IPS-15b (cell line): ENCODE measurements at regions not wholly inside any gene's neighbourhood (a gene's known extent, or its start where the extent isn't known, plus 50 kb on each side); places are given as distances from the start of the nearest gene placed in this dataset.

ENCODE experiments used
- H3K27me3 ChIP-seq: one replicate; pipeline ENCODE4 v1.6.1; 2013; ENCODE audit warnings: low read length; ENCODE audit not compliant: control insufficient read depth, insufficient read depth
- H3K36me3 ChIP-seq: one replicate; pipeline ENCODE4 v1.6.1; 2013; ENCODE audit warnings: low read length; ENCODE audit not compliant: control insufficient read depth, insufficient read depth
- H3K4me1 ChIP-seq: one replicate; pipeline ENCODE4 v1.6.1; 2013; ENCODE audit warnings: mild to moderate bottlenecking, low read length; ENCODE audit not compliant: control insufficient read depth, insufficient read depth
- H3K4me3 ChIP-seq: one replicate; pipeline ENCODE4 v1.5.1; 2013; ENCODE audit warnings: low read depth, low read length
- H3K9ac ChIP-seq: one replicate; pipeline ENCODE4 v1.6.1; 2013; ENCODE audit warnings: low read depth, mild to moderate bottlenecking, low read length
- H3K9me3 ChIP-seq: one replicate; pipeline ENCODE4 v1.6.1; 2013; ENCODE audit warnings: mild to moderate bottlenecking, low read length; ENCODE audit not compliant: control insufficient read depth, insufficient read depth

- H3K36me3 ChIP-seq: no peaks in the 10 kb centered on the region
- H3K9me3 ChIP-seq: no peaks in the 10 kb centered on the region
- no peak overlapping the region for H3K4me3 ChIP-seq
Measured at GRCh38 chr3:29070959-29071634, 209.8 kb upstream of the RBMS3 start.

DNA sequence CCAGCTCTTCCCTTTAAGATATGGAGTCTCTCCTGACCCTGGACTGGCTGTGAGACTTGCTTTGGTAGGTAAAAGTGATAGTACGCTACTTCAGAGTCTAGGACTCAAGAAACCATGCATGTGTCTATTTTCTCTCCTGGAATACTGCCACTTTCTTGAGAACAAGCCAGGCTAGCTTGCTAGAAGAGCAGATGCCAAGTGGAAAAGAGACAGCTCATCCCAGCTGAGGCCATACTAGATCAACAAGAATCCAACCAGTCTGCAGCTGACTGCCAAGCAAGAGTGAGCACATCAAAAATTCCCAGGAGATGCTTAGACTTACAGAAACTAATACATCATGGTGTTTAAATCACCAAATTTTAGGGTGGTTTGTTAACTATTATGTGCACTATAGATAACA is 208.3 kb upstream of the RBMS3 start:
- H3K9ac ChIP-seq: no peak overlapping the region
- H3K36me3 ChIP-seq: no peaks in the 10 kb centered on the region
- H3K9me3 ChIP-seq: no peaks in the 10 kb centered on the region
- no peaks in the 10 kb centered on the region for H3K27me3 ChIP-seq
- no peak overlapping the region for H3K4me3 ChIP-seq
- no peaks in the 10 kb centered on the region for H3K4me1 ChIP-seq

More at GRCh38 chr3:29070959-29071634, 209.8 kb upstream of the RBMS3 start:
- Histone ChIP-seq H3K4me1 (no peaks in the 10 kb centered on the region), H3K27me3 (no peaks in the 10 kb centered on the region), H3K9ac (no peak overlapping the region)

- Histone ChIP-seq H3K9ac (no peak overlapping the region), H3K36me3 (no peaks in the 10 kb centered on the region), H3K4me3 (no peak overlapping the region), H3K9me3 (no peaks in the 10 kb centered on the region), H3K27me3 (no peaks in the 10 kb centered on the region), H3K4me1 (no peaks in the 10 kb centered on the region)
Measured at GRCh38 chr3:29077356-29077755, 203.5 kb upstream of the RBMS3 start.

DNA sequence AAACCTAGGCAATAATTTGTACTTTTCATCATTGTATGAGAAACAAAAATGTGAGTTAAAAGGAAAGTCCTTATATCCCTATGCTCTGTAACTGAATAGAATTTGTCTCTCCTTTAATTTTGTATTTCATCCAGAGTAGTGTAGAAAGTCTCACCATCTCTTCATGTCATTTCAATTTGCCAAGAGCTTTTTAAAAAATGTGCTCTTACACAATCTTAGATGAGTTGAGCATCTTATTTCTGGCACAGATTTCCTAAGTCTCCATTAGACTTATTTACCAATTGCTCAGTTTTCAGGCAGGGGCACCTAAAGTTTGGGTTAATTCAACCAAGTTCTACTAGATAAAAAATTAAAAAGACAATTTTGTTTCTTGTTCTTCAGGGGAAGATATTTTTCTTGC is 201.5 kb upstream of the RBMS3 start:
- Histone ChIP-seq H3K36me3 (no peaks in the 10 kb centered on the region), H3K9ac (no peak overlapping the region), H3K27me3 (no peaks in the 10 kb centered on the region), H3K9me3 (no peaks in the 10 kb centered on the region), H3K4me1 (no peaks in the 10 kb centered on the region), H3K4me3 (no peak overlapping the region)

DNA sequence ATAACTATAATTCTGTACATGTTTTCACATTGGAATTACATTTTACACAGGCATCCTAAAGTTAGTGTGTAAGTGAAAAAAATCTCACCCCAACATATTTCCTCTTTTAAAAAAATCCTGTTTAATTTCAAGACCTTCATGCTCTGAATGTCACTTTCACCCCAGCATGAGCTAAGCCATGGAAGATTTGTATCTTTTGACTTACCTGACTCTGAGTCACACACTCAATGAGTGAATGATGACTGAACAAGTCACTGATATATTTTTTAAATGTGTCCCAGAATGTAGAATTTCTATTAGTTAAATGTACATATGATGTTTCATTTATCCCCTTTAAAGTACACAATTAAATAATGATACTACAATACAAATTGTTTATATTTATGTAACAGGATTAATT is 199.9 kb upstream of the RBMS3 start:
- H3K4me3 ChIP-seq: no peak overlapping the region
- no peaks in the 10 kb centered on the region for H3K4me1 ChIP-seq
- no peaks in the 10 kb centered on the region for H3K9me3 ChIP-seq
- H3K9ac ChIP-seq: no peak overlapping the region
- H3K36me3 ChIP-seq: no peaks in the 10 kb centered on the region
- H3K27me3 ChIP-seq: no peaks in the 10 kb centered on the region

- H3K4me1 ChIP-seq: no peaks in the 10 kb centered on the region
- H3K9me3 ChIP-seq: no peaks in the 10 kb centered on the region
- H3K9ac ChIP-seq: no peak overlapping the region
- no peak overlapping the region for H3K4me3 ChIP-seq
- H3K36me3 ChIP-seq: no peaks in the 10 kb centered on the region
- H3K27me3 ChIP-seq: no peaks in the 10 kb centered on the region
Measured at GRCh38 chr3:29083081-29083480, 197.8 kb upstream of the RBMS3 start.

DNA sequence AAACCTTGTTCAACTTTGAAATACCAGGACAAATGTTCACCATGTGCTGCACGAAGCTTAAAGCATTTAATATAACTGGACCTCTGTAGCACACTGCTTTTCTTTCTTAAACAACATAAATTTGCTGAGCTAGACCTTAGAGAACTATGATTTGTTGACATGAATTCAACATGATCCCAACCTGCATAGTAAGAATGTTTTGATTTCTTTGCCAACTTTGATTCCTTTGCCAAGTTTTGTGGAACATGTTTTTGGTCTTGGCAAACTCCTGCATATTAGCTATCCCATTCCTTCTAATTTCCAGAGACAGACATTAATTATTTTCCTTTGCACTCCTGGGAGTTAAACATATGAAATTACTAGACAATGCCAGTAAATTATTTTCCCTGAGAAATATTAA is 197.2 kb upstream of the RBMS3 start:
- no peak overlapping the region for H3K4me3 ChIP-seq

DNA sequence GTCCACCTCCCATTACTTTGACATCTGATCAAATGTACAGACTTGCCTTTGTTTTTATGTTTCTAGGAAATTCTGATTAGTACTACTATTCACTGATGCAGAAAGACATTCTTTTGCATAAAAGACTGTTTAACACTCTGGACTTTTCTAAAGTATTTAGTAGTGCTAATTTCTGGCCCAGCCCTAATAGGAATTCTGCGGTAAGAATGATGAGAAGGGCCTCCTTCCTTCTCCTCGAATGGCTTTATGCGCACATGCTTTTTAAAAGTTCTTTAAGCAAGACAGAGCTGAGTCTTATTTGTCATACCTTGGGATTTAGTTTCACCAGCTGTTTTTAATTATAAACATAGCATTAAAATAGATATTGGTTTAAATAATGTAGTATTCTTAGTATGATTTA is 192.3 kb upstream of the RBMS3 start:
- Histone ChIP-seq H3K9me3 (no peaks in the 10 kb centered on the region), H3K27me3 (no peaks in the 10 kb centered on the region), H3K36me3 (no peaks in the 10 kb centered on the region), H3K4me1 (no peaks in the 10 kb centered on the region), H3K9ac (no peak overlapping the region), H3K4me3 (no peak overlapping the region)

More for the DNA sequence above, 197.2 kb upstream of the RBMS3 start:
- Histone ChIP-seq H3K9me3 (no peaks in the 10 kb centered on the region), H3K4me1 (no peaks in the 10 kb centered on the region), H3K9ac (no peak overlapping the region), H3K36me3 (no peaks in the 10 kb centered on the region), H3K27me3 (no peaks in the 10 kb centered on the region)

DNA sequence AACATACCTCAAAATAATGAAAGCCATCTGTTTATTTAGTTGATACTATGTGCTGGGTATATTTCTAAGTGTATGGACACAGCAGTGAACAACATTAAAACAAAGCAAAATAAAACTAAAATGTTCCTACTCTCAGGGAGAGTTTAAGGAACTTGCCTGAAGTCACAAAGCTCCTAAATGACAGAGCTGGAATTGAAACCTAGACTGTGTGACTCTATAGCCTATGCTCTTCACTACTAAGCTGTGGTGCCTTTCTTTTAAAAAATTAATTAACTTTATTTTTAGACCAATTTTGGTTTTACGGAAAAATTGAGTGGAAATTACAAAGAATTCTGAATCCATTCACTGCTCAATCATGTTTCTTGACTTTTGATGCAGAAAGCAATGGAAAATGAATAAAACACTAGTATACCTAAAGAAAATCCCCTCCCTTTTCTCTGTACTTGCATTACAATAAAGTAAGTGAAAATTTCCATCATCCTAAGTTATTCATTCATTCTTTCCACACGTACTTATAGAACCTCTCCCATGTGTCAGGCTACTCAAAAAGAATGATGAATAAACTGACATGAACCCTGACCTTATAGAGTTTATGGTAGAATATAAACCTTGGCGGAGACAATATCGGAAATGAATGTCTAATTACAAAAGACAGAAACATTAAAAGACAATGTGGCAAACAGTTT is 189.8 kb upstream of the RBMS3 start:
- no peaks in the 10 kb centered on the region for H3K27me3 ChIP-seq
- H3K9me3 ChIP-seq: no peaks in the 10 kb centered on the region
- no peaks in the 10 kb centered on the region for H3K4me1 ChIP-seq
- H3K36me3 ChIP-seq: no peaks in the 10 kb centered on the region
- H3K4me3 ChIP-seq: no peak overlapping the region
- H3K9ac ChIP-seq: no peak overlapping the region

- Histone ChIP-seq H3K4me1 (no peaks in the 10 kb centered on the region), H3K36me3 (no peaks in the 10 kb centered on the region), H3K4me3 (no peak overlapping the region), H3K9me3 (no peaks in the 10 kb centered on the region), H3K9ac (no peak overlapping the region), H3K27me3 (no peaks in the 10 kb centered on the region)
Measured at GRCh38 chr3:29091599-29092189, 189.2 kb upstream of the RBMS3 start.

DNA sequence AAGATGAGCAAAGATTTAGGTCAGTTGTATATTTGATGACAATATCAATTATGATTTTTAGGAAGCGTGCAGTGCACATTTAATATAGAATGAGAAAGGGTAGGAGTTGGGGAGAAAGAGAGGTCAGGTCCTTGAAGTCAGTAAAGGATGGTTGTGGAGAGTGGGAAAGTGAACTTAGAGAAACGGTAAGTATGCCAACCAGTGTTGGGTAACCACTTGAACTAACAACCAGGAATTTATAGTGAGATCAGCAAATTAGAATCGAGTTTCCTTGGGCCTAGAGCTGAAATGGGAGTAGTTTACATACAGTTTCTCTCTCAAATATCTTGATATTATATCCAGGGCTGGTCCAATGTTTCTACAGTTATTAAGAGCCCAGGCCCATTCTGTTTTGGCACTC is 188.5 kb upstream of the RBMS3 start:
- Histone ChIP-seq H3K36me3 (no peaks in the 10 kb centered on the region), H3K4me1 (no peaks in the 10 kb centered on the region), H3K9me3 (no peaks in the 10 kb centered on the region), H3K9ac (no peak overlapping the region), H3K27me3 (no peaks in the 10 kb centered on the region), H3K4me3 (no peak overlapping the region)

DNA sequence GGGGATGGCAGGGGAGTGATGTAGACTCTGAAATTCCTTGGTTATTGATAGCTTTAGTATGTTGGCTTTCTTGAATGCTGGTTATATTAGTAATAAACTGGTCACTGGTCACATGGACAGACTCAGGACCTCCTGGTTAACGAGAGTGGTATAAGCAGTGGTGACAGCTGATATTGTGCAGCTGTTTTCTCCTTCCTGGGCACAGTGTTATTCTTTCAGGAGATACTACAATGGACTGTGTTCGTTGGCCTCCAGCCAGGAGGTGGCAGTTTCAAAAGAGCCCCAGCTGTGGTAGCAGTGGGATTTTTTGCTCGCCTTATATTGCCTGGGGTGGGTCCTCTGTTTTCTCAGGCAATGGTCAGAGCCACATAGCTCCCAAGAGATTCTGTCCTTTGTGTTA is 181.6 kb upstream of the RBMS3 start:
- Histone ChIP-seq H3K4me1 (no peaks in the 10 kb centered on the region), H3K4me3 (no peak overlapping the region), H3K27me3 (no peaks in the 10 kb centered on the region), H3K9me3 (no peaks in the 10 kb centered on the region), H3K36me3 (no peaks in the 10 kb centered on the region), H3K9ac (no peak overlapping the region)
